ENCODE measurements at regions not wholly inside any gene's neighbourhood (a gene's known extent, or its start where the extent isn't known, plus 50 kb on each side); places are given as distances from the start of the nearest gene placed in this dataset.

DNA sequence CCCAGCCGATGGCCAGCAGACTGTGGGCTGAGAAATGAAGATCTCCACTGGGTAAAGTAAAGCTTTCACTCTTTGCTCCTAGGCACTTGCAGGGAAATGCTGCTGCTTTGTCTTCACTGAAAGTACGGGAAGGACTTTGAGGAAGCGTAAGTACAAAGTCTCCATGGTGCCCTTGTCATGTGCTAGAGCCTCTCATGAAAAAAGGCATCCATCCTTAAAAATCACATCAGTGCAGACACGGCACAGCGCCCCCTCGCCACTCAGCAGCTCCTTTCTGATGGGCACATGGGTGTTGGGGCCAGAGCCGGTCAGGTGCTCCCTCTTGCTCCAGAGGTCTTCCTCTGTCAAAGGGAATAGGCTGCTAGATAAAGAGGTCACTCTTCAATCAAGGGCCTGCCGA, 87.8 kb upstream of the CALM2 start (continued):
- TF ChIP-seq SP1 (IDR thresholded peaks at IDR 0.05) (no peak), YY1 (IDR thresholded peaks at IDR 0.05) (no peak)
- TF ChIP-seq, protein P1, sequence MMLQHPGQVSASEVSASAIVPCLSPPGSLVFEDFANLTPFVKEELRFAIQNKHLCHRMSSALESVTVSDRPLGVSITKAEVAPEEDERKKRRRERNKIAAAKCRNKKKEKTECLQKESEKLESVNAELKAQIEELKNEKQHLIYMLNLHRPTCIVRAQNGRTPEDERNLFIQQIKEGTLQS (IDR thresholded peaks at IDR 0.05): no peak

DNA sequence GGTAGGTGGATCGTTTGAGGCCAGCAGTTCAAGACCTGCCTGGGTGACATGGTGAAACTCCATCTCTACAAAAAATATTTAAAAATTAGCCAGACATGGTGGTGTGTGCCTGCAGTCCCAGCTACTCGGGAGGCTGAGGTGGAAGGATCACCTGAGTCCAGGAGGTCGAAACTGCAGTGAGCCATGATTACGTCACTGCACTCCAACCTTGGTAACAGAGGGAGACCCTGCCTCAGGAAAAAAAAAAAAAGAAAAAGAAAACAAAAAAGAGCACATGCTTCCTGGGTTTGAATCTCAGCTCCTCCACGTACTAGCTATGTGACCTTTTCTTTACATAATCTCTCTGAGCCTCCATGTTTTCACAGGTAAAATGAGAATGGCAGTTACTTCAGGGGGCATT, 86.3 kb upstream of the CALM2 start:
- WGBS: 96% methylated on average over 5 of the region's 5 CpGs
- Histone ChIP-seq H3K36me3 (ENCODE audit: control insufficient read depth in 4 of 4, insufficient read depth in 3 of 4, low read depth in 1 of 4, low read length in 3 of 4) (no peaks in the 10 kb centered on the region), H3K27ac (ENCODE audit: low read depth in 1 of 2, low read length in 2 of 2) (no peak overlapping the region), H3K9me3 (ENCODE audit: control insufficient read depth in 4 of 4, low read length in 3 of 4) (no peaks in the 10 kb centered on the region), H3K4me3 (ENCODE audit: low read depth in 1 of 3, low read length in 3 of 3) (no peak overlapping the region), H3K4me1 (ENCODE audit: control insufficient read depth in 4 of 4, insufficient read depth in 4 of 4, low read length in 3 of 4) (peaks cover 6 to 14% (median 9%) of the 10 kb centered on the region in 4 donors), H3K27me3 (ENCODE audit: control insufficient read depth in 4 of 4, insufficient read depth in 4 of 4, low read length in 3 of 4) (no peaks in the 10 kb centered on the region), H3K9ac (ENCODE audit: low read depth in 1 of 2, low read length in 2 of 2) (no peak overlapping the region)
- TF ChIP-seq, protein P2, sequence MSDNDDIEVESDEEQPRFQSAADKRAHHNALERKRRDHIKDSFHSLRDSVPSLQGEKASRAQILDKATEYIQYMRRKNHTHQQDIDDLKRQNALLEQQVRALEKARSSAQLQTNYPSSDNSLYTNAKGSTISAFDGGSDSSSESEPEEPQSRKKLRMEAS (IDR thresholded peaks at IDR 0.05): no peak
- TF ChIP-seq, protein P3, sequence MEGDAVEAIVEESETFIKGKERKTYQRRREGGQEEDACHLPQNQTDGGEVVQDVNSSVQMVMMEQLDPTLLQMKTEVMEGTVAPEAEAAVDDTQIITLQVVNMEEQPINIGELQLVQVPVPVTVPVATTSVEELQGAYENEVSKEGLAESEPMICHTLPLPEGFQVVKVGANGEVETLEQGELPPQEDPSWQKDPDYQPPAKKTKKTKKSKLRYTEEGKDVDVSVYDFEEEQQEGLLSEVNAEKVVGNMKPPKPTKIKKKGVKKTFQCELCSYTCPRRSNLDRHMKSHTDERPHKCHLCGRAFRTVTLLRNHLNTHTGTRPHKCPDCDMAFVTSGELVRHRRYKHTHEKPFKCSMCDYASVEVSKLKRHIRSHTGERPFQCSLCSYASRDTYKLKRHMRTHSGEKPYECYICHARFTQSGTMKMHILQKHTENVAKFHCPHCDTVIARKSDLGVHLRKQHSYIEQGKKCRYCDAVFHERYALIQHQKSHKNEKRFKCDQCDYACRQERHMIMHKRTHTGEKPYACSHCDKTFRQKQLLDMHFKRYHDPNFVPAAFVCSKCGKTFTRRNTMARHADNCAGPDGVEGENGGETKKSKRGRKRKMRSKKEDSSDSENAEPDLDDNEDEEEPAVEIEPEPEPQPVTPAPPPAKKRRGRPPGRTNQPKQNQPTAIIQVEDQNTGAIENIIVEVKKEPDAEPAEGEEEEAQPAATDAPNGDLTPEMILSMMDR (IDR thresholded peaks at IDR 0.05; ENCODE audit: low read depth, low read length, missing input control): no peak
- TF ChIP-seq, protein P4, sequence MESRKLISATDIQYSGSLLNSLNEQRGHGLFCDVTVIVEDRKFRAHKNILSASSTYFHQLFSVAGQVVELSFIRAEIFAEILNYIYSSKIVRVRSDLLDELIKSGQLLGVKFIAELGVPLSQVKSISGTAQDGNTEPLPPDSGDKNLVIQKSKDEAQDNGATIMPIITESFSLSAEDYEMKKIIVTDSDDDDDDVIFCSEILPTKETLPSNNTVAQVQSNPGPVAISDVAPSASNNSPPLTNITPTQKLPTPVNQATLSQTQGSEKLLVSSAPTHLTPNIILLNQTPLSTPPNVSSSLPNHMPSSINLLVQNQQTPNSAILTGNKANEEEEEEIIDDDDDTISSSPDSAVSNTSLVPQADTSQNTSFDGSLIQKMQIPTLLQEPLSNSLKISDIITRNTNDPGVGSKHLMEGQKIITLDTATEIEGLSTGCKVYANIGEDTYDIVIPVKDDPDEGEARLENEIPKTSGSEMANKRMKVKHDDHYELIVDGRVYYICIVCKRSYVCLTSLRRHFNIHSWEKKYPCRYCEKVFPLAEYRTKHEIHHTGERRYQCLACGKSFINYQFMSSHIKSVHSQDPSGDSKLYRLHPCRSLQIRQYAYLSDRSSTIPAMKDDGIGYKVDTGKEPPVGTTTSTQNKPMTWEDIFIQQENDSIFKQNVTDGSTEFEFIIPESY (IDR thresholded peaks at IDR 0.05): no peak
- TF ChIP-seq JUND (IDR thresholded peaks at IDR 0.05) (no peak), TAF1 (conservative IDR thresholded peaks at IDR 0.05) (no peak), NR2F2 (IDR thresholded peaks at IDR 0.05) (no peak), RAD21 (IDR thresholded peaks at IDR 0.05) (no peak), SP1 (IDR thresholded peaks at IDR 0.05) (no peak), FOXA2 (IDR thresholded peaks at IDR 0.05) (no peak)
- TF ChIP-seq, protein P1 (IDR thresholded peaks at IDR 0.05): no peak
- DNase-seq (ENCODE audit: low spot score): no peak

DNA sequence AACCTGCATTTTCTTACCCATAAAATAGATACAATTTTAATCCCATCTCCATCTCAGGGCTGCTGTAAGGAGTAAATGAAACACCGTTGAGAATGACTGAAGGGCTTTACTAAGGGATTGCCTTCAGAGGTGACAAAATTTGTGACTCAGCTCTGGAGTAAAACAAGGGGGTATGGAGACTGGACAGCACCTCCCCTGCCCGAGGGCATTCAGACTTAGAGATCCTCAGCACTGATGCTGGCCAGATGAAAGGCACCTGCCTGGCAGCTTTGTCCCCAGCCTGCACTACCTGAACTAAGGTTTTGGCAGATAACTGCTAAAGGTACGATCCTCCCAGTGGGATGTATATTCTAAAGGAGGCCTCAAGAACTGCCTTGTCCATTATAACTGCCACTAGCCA, 84.7 kb upstream of the CALM2 start:
- Histone ChIP-seq H3K9ac (ENCODE audit: low read depth in 1 of 2, low read length in 2 of 2) (no peak overlapping the region), H3K27me3 (ENCODE audit: control insufficient read depth in 4 of 4, insufficient read depth in 4 of 4, low read length in 3 of 4) (no peaks in the 10 kb centered on the region), H3K4me3 (ENCODE audit: low read depth in 1 of 3, low read length in 3 of 3) (no peak overlapping the region), H3K4me1 (ENCODE audit: control insufficient read depth in 4 of 4, insufficient read depth in 4 of 4, low read length in 3 of 4) (peaks cover 6 to 14% (median 9%) of the 10 kb centered on the region in 4 donors), H3K9me3 (ENCODE audit: control insufficient read depth in 4 of 4, low read length in 3 of 4) (no peaks in the 10 kb centered on the region), H3K36me3 (ENCODE audit: control insufficient read depth in 4 of 4, insufficient read depth in 3 of 4, low read depth in 1 of 4, low read length in 3 of 4) (no peaks in the 10 kb centered on the region), H3K27ac (ENCODE audit: low read depth in 1 of 2, low read length in 2 of 2) (no peak overlapping the region)
- no peak for DNase-seq (ENCODE audit: low spot score)
- WGBS: 92% methylated on average over 3 of the region's 3 CpGs
- TF ChIP-seq RAD21 (IDR thresholded peaks at IDR 0.05): no peak
- TF ChIP-seq YY1 (IDR thresholded peaks at IDR 0.05): no peak
- TF ChIP-seq, protein P5, sequence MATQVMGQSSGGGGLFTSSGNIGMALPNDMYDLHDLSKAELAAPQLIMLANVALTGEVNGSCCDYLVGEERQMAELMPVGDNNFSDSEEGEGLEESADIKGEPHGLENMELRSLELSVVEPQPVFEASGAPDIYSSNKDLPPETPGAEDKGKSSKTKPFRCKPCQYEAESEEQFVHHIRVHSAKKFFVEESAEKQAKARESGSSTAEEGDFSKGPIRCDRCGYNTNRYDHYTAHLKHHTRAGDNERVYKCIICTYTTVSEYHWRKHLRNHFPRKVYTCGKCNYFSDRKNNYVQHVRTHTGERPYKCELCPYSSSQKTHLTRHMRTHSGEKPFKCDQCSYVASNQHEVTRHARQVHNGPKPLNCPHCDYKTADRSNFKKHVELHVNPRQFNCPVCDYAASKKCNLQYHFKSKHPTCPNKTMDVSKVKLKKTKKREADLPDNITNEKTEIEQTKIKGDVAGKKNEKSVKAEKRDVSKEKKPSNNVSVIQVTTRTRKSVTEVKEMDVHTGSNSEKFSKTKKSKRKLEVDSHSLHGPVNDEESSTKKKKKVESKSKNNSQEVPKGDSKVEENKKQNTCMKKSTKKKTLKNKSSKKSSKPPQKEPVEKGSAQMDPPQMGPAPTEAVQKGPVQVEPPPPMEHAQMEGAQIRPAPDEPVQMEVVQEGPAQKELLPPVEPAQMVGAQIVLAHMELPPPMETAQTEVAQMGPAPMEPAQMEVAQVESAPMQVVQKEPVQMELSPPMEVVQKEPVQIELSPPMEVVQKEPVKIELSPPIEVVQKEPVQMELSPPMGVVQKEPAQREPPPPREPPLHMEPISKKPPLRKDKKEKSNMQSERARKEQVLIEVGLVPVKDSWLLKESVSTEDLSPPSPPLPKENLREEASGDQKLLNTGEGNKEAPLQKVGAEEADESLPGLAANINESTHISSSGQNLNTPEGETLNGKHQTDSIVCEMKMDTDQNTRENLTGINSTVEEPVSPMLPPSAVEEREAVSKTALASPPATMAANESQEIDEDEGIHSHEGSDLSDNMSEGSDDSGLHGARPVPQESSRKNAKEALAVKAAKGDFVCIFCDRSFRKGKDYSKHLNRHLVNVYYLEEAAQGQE (IDR thresholded peaks at IDR 0.05): no peak
- TF ChIP-seq RXRA (IDR thresholded peaks at IDR 0.05): no peak
- TF ChIP-seq NR2F2 (IDR thresholded peaks at IDR 0.05): no peak
- TF ChIP-seq JUND (IDR thresholded peaks at IDR 0.05): no peak
- no peak for TF ChIP-seq HNF4G (IDR thresholded peaks at IDR 0.05)
- TF ChIP-seq TAF1 (conservative IDR thresholded peaks at IDR 0.05): no peak
